SW 1271 (cell line): ENCODE measurements at regions not wholly inside any gene's neighbourhood (a gene's known extent, or its start where the extent isn't known, plus 50 kb on each side); places are given as distances from the start of the nearest gene placed in this dataset.
"Not testable (repeated sequence)": the region's sequence is repeated elsewhere in the genome, so short reads cannot be mapped to it uniquely, and the experiment has no call there.

Experiments
- DNase-seq, 2 experiments: peaks; one replicate each; lab custom pipeline; 2025; lab: John Stamatoyannopoulos, UW

DNA sequence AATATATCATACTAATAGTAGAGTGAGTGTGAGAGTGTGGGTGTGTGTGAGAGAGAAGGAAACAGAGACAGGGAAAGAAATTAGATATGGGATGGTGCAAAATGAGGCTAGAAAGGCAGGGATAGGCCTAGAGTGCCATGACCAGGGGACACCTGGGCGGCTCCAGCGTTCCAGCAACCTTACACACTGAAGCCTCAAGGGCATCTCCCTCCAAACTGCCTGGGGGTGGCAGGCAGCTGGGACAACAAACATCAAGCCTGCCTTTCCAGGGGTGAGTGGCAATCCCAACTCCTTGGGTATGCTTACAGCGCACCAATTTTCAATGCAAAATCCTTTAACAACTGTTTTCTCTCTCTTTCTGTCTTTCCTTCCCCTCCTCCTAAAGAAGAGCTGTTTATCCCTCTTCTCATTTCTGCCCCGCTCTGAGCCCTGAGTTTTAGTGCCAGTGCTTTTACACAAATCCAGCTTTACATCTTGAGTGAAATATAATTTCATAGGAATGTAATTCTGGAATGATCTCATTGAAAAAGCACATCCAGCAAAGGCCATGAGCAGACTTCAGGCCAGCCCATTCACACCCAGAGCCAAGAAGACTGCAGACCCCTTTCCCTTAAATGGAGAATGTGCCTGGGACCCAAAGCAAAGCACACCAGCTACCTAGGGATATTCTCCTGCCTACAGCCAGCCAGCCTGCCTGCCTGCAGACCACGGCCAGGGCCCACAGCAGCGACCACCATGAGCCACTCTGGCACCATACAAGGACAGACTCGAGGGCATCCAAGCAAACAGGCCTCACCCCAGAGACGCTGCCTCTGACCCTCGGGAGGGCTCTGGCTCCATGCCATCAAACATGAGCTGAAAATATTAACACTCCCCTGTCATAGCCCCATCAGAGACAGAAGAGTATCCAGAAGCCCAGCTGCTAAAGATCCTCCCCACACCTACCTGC, 90.3 kb downstream of the RPL27A start:
- DNase-seq, result no peak

DNA sequence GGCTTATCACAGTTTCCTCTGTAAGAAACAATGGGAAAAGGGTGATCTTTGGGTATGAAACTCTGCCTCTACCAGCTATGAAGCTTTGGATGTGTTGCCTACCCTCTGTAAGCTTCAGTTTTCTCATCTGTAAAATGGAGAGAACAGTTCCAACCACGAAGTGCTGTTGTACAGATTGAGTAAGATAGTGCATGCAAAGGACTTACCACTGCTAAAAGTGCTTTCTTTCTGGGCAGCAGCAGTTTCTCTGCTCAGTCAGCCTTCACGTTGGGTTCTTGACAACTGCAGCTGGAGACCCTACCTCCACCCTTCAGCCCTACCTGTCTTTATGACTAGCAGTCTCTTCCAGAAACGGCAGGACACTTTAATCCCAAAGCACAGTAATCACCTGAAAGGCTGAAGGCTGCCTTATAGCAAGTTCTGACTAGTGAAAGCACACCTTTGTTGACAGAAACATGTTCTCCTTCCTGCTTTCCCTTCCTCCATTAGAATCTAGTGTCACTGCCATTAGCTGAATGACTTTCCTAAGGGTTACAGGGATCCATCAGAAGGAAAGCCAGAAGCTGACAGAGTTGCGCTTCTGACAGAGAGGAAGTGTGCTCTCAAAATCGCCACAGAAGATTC, 91.4 kb downstream of the RPL27A start:
- DNase-seq, result no peak

DNA sequence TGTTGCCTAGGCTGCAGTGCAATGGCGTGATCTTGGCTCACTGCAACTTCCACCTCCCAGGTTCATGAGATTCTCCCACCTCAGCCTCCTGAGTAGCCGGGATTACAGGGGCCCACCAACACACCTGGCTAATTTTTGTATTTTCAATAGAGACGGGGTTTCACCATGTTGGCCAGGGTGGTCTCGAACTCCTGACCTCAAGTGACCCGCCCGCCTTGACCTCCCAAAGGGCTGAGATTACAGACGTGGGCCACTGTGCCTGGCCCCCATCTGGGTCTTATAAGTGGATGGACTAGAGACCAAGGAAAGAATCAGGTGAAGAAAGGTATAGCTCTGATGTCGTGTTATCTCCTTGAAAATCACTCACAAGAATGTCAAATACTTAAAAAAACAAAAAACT, 92.3 kb downstream of the RPL27A start:
- not testable (repeated sequence) for DNase-seq

DNA sequence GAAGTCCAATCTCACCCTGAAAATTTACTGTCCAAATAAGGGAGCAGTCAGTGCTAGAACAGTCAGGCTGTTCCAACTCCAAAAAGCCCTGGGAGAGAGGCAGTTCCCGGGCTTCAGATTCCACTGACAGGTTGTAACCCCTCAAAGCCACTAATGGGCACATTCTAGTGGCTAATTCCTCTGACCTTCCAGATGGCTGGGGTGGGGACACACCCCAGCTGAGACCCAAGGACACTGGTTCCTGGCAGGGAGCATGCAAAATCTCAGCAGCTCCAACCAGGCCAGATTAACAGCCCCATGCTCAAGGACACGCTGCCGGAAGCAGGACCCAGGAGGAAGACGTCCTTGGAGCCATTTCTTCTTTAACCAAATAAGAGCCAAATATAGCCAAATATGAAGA, 92.7 kb downstream of the RPL27A start:
- no peak for DNase-seq

DNA sequence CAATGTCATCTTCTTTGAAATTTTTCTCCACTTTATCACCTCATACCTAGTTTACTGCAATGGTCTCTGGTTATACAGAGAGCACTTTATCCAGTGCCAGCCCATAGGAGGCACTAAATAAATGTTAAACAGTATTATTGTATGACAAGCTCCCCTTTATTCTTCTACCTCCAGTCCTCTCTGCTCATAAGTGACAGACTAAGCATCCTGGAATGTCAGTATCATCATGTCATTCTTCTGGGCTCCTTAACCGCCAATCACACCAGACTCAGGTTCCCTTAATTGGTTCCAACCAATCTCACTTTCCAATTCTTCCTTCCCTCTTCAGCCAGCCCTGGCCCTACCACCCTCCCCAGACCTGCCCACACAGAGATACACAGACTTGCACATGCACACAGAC, 93.1 kb downstream of the RPL27A start:
- no peak for DNase-seq

DNA sequence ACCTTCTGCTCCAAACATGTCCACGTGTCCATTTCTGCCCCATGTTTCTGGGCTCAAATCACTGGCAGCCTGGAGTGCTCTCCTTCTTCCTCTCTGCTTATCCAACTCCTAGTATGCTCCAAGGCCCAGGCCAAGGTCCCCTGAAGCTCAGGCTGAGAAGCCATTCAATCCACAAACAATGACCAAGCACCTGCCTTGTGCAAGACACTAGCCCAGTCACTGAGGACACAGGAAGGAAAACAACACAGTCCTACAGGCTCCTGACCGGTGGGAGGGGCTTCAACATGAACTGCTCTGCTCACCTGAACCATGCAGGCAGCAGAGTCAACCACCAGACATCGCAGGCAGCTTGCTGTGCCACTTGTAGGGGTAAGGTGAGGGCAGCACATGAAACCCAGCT, 93.6 kb downstream of the RPL27A start:
- no peak for DNase-seq

DNA sequence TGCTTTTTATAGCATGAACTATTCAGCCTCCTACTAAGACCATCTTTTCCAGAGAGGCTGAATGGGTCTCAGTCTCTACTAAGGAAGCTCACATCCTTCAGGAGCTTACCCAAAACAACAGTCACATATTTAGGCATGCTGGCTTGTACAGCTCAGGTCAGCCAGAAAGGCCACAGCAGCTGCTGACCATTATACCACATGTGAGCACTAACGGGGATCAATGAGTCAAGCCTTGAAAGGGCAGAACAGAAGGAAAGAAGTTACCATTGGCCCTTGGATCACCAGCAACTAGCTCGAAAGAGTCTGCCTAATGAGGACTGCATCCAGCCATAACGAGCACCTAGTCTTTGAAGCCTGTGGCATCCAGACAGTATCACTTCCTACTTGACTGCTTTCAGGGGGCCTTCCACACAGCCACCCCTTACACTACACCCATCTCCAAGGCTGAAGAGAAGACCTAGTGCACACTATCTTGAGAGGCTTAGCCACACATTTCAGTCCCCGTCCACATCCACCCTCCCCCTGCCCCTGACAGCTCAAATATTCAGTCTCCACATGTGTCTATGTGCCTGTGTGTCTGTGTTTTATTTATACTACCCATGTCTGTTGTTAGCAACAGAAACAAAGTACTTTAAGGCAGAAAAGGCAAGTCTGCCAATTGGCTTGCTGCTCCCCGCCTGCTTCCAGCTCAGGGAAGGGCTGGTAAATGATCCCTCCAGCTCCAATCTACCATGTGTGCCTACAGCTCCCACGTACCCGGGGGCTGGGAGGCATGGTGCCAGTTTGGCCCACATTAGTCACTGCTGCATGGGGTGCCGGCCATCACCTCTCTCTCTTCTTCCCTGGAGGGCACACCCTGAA, 95.5 kb downstream of the RPL27A start:
- DNase-seq, result no peak

DNA sequence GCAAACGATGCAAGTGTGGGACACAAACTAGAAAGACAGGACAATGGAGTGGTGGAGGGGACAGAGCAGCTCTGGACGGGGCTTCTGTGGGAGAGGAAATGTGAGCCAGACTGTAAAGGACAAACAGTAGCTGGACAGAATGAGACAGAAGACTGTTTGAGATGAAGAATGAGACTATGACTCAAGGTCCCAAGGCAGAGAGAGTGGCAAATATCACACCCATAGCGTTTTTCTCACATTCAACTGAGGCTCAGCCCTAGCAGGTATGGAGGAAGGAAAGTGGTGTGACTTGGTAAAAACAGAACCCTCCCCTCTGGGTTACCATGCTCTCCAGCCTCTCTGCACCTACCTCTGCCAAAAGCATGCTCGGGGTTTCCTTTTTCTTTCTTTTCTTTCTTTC, 96.5 kb downstream of the RPL27A start:
- no peak for DNase-seq

DNA sequence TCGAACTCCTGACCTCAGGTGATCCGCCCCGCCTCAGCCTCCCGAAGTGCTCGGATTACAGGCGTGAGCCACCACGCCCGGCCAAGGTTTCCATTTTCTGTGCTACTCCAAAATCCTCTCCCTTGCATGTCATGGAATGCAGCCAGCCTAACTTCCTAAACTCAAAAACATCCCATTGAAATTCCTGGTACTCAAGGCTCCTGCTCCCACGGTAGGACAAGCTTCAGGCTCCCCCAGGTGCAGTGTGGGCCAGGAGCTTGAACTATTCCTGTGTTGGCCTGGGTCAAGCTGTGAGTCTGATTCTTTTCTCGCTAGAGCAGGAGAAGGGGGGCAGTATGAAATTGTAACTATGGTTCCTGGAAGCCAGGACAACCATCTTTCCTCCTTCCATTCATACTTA, 97.1 kb downstream of the RPL27A start:
- DNase-seq, result no peak

DNA sequence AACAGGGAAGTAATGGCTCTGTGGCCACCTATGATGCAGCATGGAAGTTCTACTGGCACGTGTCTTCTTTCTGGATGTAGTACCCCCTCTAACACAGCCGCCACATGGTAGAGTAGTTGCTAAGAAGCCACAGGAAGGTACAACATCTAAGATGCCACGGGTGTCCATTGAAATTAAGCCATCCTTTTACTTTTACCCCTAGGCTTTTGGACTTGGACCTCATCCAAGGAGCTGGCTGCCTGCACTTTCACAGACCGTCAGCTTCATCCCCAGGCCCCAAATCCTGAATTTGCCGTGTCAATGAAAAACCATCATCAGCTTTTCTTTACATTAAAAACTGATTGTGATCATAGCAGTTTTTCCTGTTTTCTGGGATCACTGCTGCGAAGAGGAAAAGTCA, 102.4 kb downstream of the RPL27A start:
- no peak for DNase-seq

DNA sequence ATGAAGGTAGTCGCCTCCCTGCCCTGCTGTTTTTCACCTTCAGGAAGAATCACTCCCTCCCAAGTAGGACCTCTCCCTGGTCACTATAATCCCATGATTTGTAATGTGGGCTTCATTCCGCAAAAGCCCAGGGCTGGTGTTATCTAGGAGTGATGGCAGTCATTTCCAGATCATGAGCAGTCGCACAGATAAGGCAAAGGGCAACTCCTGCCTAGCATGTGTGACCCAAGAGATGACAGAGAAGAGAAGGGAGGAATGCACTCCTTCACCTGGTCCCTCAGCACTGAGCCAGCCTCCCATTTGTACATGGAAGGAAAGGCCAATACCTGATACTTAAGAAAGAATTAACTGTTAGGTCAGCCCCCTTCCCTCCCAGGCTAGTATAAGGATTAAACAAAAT, 102.9 kb downstream of the RPL27A start:
- no peak for DNase-seq

DNA sequence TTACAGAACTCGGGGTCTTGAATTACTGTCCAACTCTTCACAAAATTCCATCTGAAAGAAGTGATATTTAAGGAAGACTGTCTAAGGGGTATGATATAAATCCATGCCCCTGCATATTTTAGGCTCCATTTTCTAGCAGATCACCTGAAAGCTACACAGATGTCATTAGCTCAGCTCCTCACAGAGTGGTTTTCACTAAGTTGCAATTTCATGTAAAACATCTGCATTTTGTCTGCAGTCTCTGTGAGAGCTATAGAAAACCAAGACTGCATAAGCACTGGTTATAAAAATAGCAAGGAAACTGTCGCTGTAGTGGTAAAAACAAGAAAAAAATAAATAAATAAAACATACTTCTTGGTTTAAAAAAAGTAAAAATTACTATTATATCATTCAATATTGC, 103.4 kb downstream of the RPL27A start:
- no peak for DNase-seq

DNA sequence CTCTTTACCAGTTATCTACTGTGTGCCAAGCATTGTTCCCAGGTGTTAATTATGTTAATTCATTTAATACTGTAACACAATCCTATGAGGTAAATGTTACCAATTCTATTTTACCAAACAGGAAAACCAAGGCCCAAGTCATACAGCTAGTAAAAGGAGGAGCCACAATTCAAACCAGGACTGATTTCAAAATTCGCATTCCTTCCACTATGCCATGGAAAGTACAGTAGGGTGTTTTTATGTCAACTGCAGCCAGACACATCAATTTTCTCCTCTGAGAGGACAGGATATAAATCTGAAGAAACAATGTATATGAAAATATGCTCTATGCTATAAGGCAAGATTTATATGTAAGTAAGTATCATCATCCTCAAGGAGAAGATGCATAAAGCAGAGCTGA, 104.3 kb downstream of the RPL27A start:
- no peak for DNase-seq

DNA sequence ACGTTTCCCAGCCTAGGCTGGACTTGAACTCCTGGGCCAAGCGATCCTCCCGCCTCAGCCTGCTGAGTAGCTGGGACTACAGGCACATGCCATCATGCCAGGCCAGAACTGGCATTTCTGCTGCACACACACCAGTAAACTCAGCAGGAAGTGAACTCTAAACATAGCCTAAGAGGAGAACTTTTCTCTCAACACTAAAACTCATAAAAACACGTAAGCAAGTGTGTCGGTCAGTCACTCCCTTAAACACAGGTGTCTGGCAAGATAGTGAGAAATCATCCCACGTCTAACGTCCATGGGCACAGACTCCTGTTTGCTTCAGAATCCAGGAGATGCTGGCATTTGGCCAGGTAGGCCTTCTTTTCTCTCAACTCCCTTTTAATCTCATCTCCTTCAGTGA, 104.8 kb downstream of the RPL27A start:
- DNase-seq, result no peak

DNA sequence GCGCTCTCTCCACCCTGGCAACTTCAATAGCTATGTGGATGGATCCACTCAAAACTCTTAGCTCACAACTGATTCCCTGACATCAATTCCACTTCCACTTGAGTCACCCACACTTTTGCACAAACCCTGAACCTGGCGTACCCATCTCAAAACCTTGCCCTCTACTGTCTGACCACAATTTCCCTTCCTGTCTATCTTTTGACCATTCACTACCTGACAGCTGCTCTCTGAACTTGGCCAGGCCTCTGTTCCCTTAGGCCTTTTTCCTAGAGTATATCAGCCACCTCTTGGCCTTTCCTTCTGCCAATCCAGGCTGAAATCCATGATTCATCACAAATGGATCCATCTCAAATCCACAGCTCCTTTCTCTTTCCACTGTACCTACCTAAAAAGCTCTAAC, 106.0 kb downstream of the RPL27A start:
- no peak for DNase-seq

DNA sequence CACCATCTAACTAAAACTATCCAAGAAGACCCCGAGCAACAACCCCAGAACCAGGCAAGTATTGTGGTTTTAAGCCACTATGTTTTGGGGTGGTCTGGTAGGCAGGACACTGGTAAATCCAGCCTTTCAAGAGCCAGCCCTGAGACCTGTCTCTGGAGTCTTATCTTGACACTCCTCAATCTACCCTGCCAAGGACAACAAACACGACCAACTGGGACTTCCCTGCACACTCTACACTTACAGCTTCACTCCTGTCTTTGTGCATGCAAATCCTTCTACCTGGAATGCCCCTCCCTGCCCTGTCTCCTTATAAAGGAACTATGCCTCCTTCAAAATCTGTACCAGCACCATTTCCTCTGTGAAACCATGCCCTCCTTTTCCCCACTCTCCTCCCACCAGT, 107.3 kb downstream of the RPL27A start:
- DNase-seq, result no peak

DNA sequence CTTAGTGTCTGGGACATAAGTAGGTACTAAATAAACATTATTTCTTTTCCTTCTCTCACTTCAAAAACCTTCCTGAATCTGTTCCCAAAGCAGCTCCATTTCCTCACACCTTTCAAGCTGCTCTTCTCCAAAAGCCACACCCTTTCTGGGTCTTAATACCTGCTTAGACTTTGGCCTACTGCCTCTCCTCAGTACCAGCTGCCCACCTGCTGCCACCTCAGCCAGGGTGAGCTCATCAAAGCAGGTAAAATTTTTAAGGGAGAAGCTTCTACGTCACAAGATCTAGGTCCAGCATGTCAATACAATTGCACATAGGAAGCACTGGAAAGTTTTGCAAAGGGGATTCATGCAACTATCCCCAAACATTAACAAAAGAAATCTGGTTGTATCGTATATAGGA, 108.4 kb downstream of the RPL27A start:
- DNase-seq, result no peak

DNA sequence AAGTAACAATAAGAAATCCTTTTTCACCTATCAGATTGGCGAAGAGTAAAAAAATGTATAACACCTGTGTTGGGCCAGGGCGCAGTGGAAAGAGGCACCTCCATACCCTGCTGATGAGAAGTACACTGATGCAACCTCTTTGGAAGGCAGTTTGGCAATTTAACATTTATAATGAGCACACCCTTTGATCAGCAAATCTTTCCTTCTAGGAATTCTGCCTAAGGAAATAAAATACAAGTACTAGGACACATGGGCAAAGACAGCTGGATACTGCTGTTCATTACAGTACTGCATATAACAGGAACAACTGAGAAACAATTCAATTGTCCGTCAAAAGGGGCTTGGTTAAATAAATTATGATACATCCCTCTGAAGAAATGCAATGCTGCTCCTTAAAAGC, 110.1 kb downstream of the RPL27A start:
- DNase-seq, result no peak

DNA sequence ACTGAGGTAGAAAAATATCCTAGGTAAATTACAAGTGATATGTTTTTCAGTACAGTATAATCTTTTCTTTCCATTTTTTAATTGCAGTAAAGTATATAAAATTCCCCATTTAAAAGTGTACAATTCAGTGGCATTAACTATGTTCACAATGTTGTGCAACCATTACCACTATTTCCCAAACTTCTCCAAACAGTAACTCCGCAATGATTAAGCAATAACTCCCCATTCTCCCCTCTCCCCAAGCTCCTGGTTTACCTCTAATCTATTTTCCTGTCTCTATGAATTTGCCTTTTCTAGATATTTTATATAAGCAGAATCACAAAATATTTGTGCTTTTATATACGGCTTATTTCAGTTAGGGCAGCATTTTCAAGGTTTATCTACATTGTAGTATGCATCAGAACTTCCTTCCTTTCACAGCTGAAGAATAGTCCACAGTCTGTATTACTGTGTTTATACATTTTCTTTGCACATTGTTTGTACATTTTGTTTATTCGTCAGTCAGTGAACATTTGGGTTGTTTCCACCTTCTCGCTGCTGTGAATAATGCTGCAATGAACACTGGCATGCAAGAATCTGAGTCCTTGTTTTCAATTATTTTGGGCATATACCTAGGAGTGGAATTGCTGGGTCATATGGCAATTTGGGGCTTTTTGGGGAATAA, 110.7 kb downstream of the RPL27A start:
- no peak for DNase-seq

DNA sequence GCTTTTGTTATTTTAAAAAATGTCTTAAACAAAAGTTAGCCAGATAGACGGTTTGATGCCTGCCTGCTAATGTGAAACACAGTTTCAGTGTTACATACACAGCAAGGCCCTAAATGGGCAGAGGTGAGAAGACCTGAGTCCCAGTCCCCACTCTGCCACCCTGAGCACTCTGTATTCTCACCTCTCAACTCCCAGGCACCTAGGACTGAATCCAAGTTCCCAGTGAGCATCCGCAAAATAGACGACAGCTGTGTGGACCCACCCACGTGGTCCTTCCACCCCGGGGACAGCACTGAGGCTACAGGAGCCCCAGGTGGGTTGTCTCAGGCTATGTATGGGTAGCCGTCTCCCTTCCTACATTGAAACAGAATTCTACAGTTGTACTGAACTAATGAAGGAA, 111.5 kb downstream of the RPL27A start:
- DNase-seq, result no peak

DNA sequence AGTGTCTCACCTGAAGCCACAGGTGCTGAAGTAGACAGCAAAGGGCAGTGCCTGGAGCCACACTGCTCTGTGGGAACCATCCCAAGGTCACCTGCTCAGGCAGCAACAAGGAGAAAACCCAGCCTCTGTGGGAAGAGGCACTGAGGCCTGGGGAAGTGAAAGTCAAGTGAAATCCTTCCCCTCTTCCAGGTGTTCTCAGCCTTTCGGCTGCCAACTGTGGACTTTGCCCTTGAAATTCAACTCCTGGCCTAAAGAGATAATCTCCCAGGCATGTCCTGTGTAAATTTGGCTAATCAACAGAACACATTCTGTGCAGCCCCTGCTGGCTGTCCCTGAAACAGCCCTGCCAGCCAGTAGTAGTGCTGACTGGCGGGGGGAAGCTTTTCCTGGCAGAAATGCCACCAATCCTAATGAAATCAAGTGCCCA, 112.1 kb downstream of the RPL27A start:
- DNase-seq, result no peak

DNA sequence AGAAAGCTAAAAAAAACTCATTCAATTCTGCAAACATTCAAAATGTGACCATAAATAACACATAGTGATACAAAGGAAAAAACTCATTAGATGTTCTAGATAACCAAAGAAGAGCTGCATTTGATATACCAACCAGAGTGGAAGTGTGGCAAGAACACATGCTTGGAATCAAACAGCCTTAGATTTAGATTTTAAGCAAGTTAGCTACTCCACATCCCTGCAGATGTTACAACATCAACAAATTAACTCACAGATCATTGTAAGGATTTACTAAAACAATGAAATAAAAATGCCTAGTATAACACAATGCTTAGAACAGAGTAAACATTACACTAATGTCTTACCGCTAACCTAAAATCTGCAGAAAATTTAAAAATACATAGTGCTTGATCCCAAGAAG, 114.0 kb upstream of the AKIP1 start:
- no peak for DNase-seq
